Right lobe of liver (tissue), 6 donors: ENCODE measurements at regions not wholly inside any gene's neighbourhood (a gene's known extent, or its start where the extent isn't known, plus 50 kb on each side); places are given as distances from the start of the nearest gene placed in this dataset.

Source experiments
- ATAC-seq, 4 donors: fragments of 200-7000 bp; cut with Tn5 transposase; one replicate each; pipeline ENCODE4 v1.9.1; 2020; ENCODE audit warnings: mild to moderate bottlenecking in 4 of 4, moderate library complexity in 4 of 4
- DNase-seq, 3 donors: peaks; one replicate each; pipeline ENCODE4 v3.0.0-alpha.2; 2020
- H3K27ac ChIP-seq, 3 donors: fragments of 200-600 bp; one replicate each; pipeline ENCODE4 v1.8.0; 2022
- H3K27me3 ChIP-seq, 2 donors: fragments of 200-600 bp; one replicate each; pipeline ENCODE4 v1.8.0; 2022
- H3K36me3 ChIP-seq, 4 donors: fragments of 200-600 bp; sonication (generic) in 1 of 4; one replicate each; pipeline versions ENCODE4 v1.5.1 to v1.8.0; 2017 to 2022; ENCODE audit warnings: control low read depth in 1 of 4
- H3K4me1 ChIP-seq, 4 donors: fragments of 200-600 bp; sonication (generic) in 1 of 4; one replicate each; pipeline versions ENCODE4 v1.5.1 to v1.8.0; 2017 to 2022; ENCODE audit warnings: control low read depth in 1 of 4
- H3K4me3 ChIP-seq, 3 donors: fragments of 200-600 bp; one replicate each; pipeline ENCODE4 v1.8.0; 2022
- H3K9me3 ChIP-seq, 4 donors: fragments of 200-600 bp; sonication (generic) in 1 of 4; one replicate each; pipeline versions ENCODE4 v1.5.1 to v1.8.0; 2017 to 2022; ENCODE audit warnings: control low read depth in 1 of 4
- CTCF ChIP-seq, 4 donors: fragments of 200-600 bp in 3 of 4; fragments of 450-650 bp in 1 of 4; IDR thresholded peaks; one replicate each; pipeline versions ENCODE4 v1.5.1 to v1.8.0; 2016 to 2022; ENCODE audit warnings: antibody characterized with exemption in 4 of 4, mild to moderate bottlenecking in 2 of 4
- POLR2A ChIP-seq: fragments of 450-650 bp; IDR thresholded peaks from one replicate; pipeline ENCODE4 v1.6.1; 2017; ENCODE audit warnings: antibody characterized with exemption, mild to moderate bottlenecking
- WGBS: methylation state at CpG from one replicate; pipeline ENCODE4 v1.1.6; 2018; ENCODE audit warnings: low coverage, low lambda C conversion rate; ENCODE audit not compliant: insufficient coverage; ENCODE audit errors: missing lambda C conversion rate; 5-methylcytosine and 5-hydroxymethylcytosine counted together
- intact Hi-C, 2 donors: fragments of 100-400 bp; cut with DNase I; formaldehyde crosslinking; loops; one replicate each; pipeline versions ENCODE4 v1.11.2 to v1.14.1; 2022
- donor health status: DM: no; HTN: yes; CAD: no.
- donor health status: DM: no; HTN: no; CAD: no.
- donor health status: DM: no; HTN: no; CAD: no.
- donor health status: DM: no; HTN: yes; CAD: no.
- donor health status: DM: no; HTN: yes; CAD: no.

- Histone ChIP-seq H3K36me3 (no peaks in the 10 kb centered on the region), H3K9me3 (no peaks in the 10 kb centered on the region), H3K4me3 (no peak overlapping the region), H3K27ac (no peak overlapping the region), H3K4me1 (peaks cover 0 to 10% (median 4%) of the 10 kb centered on the region in 4 donors), H3K27me3 (no peaks in the 10 kb centered on the region)
- DNase-seq (no peak), ATAC-seq (no peak)
- WGBS = 66% methylated on average over 5 of the region's 5 CpGs
- intact Hi-C loops = no loop called here
- no peak for TF ChIP-seq CTCF (IDR thresholded peaks at IDR 0.05)
- no peak for TF ChIP-seq POLR2A
Measured at GRCh38 chr6:125529061-125529460, 220.4 kb upstream of the HEY2 start.

- no peak overlapping the region for H3K4me3 ChIP-seq
- H3K4me1 ChIP-seq = no peaks in the 10 kb centered on the region
- H3K27ac ChIP-seq = no peak overlapping the region
- ATAC-seq (no peak), DNase-seq (no peak)
- intact Hi-C loops = no loop called here
- 26% methylated on average over 13 of the region's 28 CpGs for WGBS
- H3K27me3 ChIP-seq = no peaks in the 10 kb centered on the region
- TF ChIP-seq CTCF (IDR thresholded peaks at IDR 0.05) (no peak), POLR2A (no peak)
- no peaks in the 10 kb centered on the region for H3K9me3 ChIP-seq
- H3K36me3 ChIP-seq = no peaks in the 10 kb centered on the region
Measured at GRCh38 chr6:125533710-125534397, 215.6 kb upstream of the HEY2 start.

- no peak overlapping the region for H3K4me3 ChIP-seq
- no peaks in the 10 kb centered on the region for H3K36me3 ChIP-seq
- ATAC-seq (no peak), DNase-seq (no peak)
- H3K9me3 ChIP-seq = no peaks in the 10 kb centered on the region
- H3K27me3 ChIP-seq = no peaks in the 10 kb centered on the region
- TF ChIP-seq POLR2A = no peak
- TF ChIP-seq CTCF (IDR thresholded peaks at IDR 0.05) = no peak
- WGBS = 51% methylated on average over 17 of the region's 17 CpGs
- H3K4me1 ChIP-seq = no peaks in the 10 kb centered on the region
- intact Hi-C loops = no loop called here
- H3K27ac ChIP-seq = no peak overlapping the region
Measured at GRCh38 chr6:125534430-125535263, 214.8 kb upstream of the HEY2 start.

- Histone ChIP-seq H3K9me3 (no peaks in the 10 kb centered on the region), H3K27me3 (no peaks in the 10 kb centered on the region), H3K27ac (no peak overlapping the region), H3K36me3 (no peaks in the 10 kb centered on the region), H3K4me3 (no peak overlapping the region), H3K4me1 (no peaks in the 10 kb centered on the region)
- no peak for TF ChIP-seq CTCF (IDR thresholded peaks at IDR 0.05)
- no peak for TF ChIP-seq POLR2A
- ATAC-seq (no peak), DNase-seq (no peak)
- intact Hi-C loops = no loop called here
- 100% methylated on average over 1 of the region's 2 CpGs for whole genome bisulfite sequencing
Measured at GRCh38 chr6:125537090-125537489, 212.3 kb upstream of the HEY2 start.
